ENCODE measurements at regions not wholly inside any gene's neighbourhood (a gene's known extent, or its start where the extent isn't known, plus 50 kb on each side); places are given as distances from the start of the nearest gene placed in this dataset.

GRCh38 chr17:14845591-14846281, 419.4 kb downstream of the PMP22 start:
- Histone ChIP-seq H3K36me3 (no peaks in the 10 kb centered on the region), H3K9me3 (no peaks in the 10 kb centered on the region), H3K4me1 (no peaks in the 10 kb centered on the region), H3K4me3 (no peak overlapping the region), H3K27me3 (no peaks in the 10 kb centered on the region), H3K27ac (no peak overlapping the region)
- DNase-seq (no peak), ATAC-seq (peak in 1 of 4 donors; percentile 65), FAIRE-seq (no peak)
- intact Hi-C loops (cut with DNase I) = no loop called here
- WGBS, 2 donors = 34 to 36% methylated on average over 8 of the region's 8 CpGs
- no peak for TF ChIP-seq CTCF (IDR thresholded peaks at IDR 0.05)

DNA sequence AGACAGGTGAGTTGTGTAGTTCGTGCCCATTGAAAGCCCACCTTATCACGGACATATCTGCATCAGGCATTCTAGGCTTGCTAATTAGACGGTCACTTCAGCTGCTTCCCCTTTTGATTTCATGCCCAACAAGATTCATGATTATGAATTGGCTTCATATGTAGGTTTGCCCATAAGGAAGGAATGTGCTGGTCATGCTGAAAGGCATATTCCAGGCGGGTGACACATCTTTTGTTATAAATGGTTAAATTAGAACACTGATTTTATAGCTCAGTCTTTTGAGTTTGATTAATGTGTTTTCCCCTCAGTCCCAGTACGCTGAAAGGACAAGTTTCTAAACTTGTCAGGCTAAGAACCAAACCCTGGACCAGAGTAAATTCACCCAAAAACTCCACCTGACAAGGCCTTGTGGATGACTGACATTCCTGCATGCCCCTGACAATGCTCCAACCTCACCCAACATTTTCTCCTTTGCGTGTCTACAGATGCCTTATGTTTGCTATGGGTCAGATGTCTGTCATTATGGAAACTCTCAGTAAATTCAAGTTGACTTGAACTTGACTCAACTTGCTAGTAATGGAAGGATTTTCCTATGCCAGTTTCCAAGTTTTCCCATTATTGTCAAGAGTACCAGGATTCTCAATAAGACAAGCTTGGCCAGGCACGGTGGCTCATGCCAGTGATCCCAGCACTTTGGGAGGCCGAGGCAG, 421.9 kb downstream of the PMP22 start:
- WGBS, 2 donors = 91% methylated on average over 8 of the region's 8 CpGs
- no peaks in the 10 kb centered on the region for H3K36me3 ChIP-seq
- FAIRE-seq (no peak), DNase-seq (no peak), ATAC-seq (no peak)
- intact Hi-C loops (cut with DNase I) = no loop called here
- H3K4me1 ChIP-seq = no peaks in the 10 kb centered on the region
- no peak overlapping the region for H3K27ac ChIP-seq
- H3K27me3 ChIP-seq = no peaks in the 10 kb centered on the region
- H3K4me3 ChIP-seq = no peak overlapping the region
- H3K9me3 ChIP-seq = no peaks in the 10 kb centered on the region
- no peak for TF ChIP-seq CTCF (IDR thresholded peaks at IDR 0.05)

DNA sequence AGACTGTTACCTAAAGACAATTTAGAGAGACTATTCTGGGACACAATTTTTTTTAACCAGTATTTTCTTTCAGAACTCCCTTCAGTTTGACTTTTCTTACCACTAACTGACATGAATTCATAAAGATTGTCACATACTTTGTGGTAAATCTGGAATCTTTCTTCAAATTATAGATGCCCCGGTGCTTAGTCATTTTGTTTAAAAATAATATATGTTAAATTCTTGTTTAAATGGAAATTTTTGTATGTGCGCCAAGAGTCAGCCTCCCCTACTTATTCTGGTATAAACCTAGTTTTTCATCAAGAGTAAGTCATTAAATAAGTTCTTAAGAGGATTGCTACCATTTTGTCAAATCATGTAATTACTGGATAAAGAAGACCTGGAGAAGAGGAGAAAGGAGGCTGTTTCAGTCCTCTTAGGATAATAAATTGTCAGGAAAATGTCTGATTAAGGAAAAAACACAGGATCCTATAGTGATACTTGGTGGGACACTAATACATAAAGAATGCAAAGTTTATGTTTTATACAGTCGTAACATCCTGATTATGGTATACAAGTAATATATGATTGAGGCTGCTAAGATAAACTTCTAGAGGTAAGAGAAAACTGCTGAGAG, 424.4 kb downstream of the PMP22 start:
- H3K4me3 ChIP-seq = no peak overlapping the region
- no peak for TF ChIP-seq CTCF (IDR thresholded peaks at IDR 0.05)
- ATAC-seq (no peak), DNase-seq (no peak), FAIRE-seq (no peak)
- no peak overlapping the region for H3K27ac ChIP-seq
- intact Hi-C loops (cut with DNase I) = no loop called here
- H3K27me3 ChIP-seq = no peaks in the 10 kb centered on the region
- 92 to 93% methylated on average over 3 of the region's 3 CpGs for WGBS, 2 donors
- H3K4me1 ChIP-seq = no peaks in the 10 kb centered on the region
- no peaks in the 10 kb centered on the region for H3K9me3 ChIP-seq
- H3K36me3 ChIP-seq = no peaks in the 10 kb centered on the region

DNA sequence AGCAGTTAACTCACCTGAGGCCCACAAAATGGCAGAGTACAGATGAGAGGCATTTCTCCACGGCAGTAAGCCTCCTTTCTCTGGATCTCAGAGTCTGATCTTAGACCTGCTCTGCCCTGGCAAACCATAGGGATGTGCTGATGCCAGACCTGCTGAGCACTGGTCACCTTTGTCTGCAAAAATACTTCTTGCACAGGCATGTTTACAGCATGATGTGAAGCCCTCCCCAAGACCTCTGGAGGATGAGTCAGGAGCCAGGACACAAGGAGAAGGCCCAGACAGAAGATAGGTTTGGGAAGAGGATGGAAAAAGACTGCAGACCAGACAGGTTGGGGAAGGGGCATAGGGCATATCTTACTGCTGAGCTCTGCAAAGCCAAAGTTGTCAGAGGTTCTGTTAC, 426.6 kb downstream of the PMP22 start:
- H3K27ac ChIP-seq = no peak overlapping the region
- H3K4me1 ChIP-seq = no peaks in the 10 kb centered on the region
- no peak for ATAC-seq
- TF ChIP-seq CTCF (IDR thresholded peaks at IDR 0.05) = no peak
- WGBS, 2 donors = 44 to 59% methylated on average over 1 of the region's 1 CpG
- no peak for DNase-seq
- H3K9me3 ChIP-seq = no peaks in the 10 kb centered on the region
- H3K27me3 ChIP-seq = no peaks in the 10 kb centered on the region
- intact Hi-C loops (cut with DNase I) = no loop called here
- no peak for FAIRE-seq
- no peak overlapping the region for H3K4me3 ChIP-seq
- no peaks in the 10 kb centered on the region for H3K36me3 ChIP-seq
